ENCODE measurements at regions not wholly inside any gene's neighbourhood (a gene's known extent, or its start where the extent isn't known, plus 50 kb on each side); places are given as distances from the start of the nearest gene placed in this dataset.
"Not testable (repeated sequence)": the region's sequence is repeated elsewhere in the genome, so short reads cannot be mapped to it uniquely, and the experiment has no call there.

GRCh38 chr13:90270226-90270625 is 1077.3 kb upstream of the MIR17HG start:
- Histone ChIP-seq H3K9me3 (peaks cover 0 to 4% (median 0%) of the 10 kb centered on the region in 4 donors), H3K36me3 (no peaks in the 10 kb centered on the region), H3K4me1 (no peaks in the 10 kb centered on the region), H3K4me3 (no peak overlapping the region), H3K27ac (no peak overlapping the region), H3K27me3 (no peaks in the 10 kb centered on the region)
- DNase-seq, result no peak
- intact Hi-C loops (cut with DNase I), result no loop called here
- WGBS, 2 donors, result 84 to 87% methylated on average over 2 of the region's 2 CpGs
- TF ChIP-seq, protein P1, sequence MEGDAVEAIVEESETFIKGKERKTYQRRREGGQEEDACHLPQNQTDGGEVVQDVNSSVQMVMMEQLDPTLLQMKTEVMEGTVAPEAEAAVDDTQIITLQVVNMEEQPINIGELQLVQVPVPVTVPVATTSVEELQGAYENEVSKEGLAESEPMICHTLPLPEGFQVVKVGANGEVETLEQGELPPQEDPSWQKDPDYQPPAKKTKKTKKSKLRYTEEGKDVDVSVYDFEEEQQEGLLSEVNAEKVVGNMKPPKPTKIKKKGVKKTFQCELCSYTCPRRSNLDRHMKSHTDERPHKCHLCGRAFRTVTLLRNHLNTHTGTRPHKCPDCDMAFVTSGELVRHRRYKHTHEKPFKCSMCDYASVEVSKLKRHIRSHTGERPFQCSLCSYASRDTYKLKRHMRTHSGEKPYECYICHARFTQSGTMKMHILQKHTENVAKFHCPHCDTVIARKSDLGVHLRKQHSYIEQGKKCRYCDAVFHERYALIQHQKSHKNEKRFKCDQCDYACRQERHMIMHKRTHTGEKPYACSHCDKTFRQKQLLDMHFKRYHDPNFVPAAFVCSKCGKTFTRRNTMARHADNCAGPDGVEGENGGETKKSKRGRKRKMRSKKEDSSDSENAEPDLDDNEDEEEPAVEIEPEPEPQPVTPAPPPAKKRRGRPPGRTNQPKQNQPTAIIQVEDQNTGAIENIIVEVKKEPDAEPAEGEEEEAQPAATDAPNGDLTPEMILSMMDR (IDR thresholded peaks at IDR 0.05), result no peak
- TF ChIP-seq EP300 (IDR thresholded peaks at IDR 0.05) (no peak), POLR2A (IDR thresholded peaks at IDR 0.05) (no peak), POLR2AphosphoS5 (IDR thresholded peaks at IDR 0.05) (no peak)

DNA sequence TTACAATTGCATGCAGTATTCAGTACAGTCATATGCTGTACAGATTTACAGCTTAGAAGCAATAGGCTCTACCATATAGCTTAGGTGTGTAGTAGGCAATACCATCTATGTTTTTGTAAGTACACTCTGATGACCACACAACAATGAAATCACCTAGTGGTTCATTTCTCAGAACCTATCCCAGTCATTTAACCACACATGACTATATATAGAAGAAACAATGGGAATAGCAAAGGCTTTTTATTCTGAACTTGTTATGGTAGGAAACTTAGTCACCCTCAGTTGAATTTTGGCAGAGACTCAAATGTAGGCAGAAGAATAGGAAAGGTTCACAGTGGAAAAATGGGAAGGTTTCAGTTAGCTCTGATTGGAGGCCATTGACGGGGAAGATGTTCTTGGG is 1075.1 kb upstream of the MIR17HG start:
- TF ChIP-seq POLR2A (IDR thresholded peaks at IDR 0.05) (no peak), EP300 (IDR thresholded peaks at IDR 0.05) (no peak), POLR2AphosphoS5 (IDR thresholded peaks at IDR 0.05) (no peak)
- TF ChIP-seq, protein P1 (IDR thresholded peaks at IDR 0.05), result no peak
- Histone ChIP-seq H3K4me1 (no peaks in the 10 kb centered on the region), H3K27me3 (no peaks in the 10 kb centered on the region), H3K27ac (no peak overlapping the region), H3K4me3 (no peak overlapping the region), H3K36me3 (no peaks in the 10 kb centered on the region), H3K9me3 (peaks cover 0 to 4% (median 0%) of the 10 kb centered on the region in 4 donors)
- DNase-seq, result no peak
- intact Hi-C loops (cut with DNase I), result no loop called here
- 91 to 95% methylated on average over 1 of the region's 1 CpG for WGBS, 2 donors

GRCh38 chr13:90276216-90276615 is 1071.3 kb upstream of the MIR17HG start:
- Histone ChIP-seq H3K36me3 (no peaks in the 10 kb centered on the region), H3K4me1 (no peaks in the 10 kb centered on the region), H3K9me3 (peaks cover 0 to 4% (median 0%) of the 10 kb centered on the region in 4 donors), H3K27me3 (no peaks in the 10 kb centered on the region), H3K4me3 (no peak overlapping the region), H3K27ac (no peak overlapping the region)
- DNase-seq, result no peak
- 47 to 79% methylated on average over 1 of the region's 1 CpG for WGBS, 2 donors
- TF ChIP-seq POLR2A (IDR thresholded peaks at IDR 0.05), result no peak
- TF ChIP-seq POLR2AphosphoS5 (IDR thresholded peaks at IDR 0.05), result no peak
- TF ChIP-seq EP300 (IDR thresholded peaks at IDR 0.05), result no peak
- TF ChIP-seq, protein P1 (IDR thresholded peaks at IDR 0.05), result no peak
- intact Hi-C loops (cut with DNase I), result no loop called here

DNA sequence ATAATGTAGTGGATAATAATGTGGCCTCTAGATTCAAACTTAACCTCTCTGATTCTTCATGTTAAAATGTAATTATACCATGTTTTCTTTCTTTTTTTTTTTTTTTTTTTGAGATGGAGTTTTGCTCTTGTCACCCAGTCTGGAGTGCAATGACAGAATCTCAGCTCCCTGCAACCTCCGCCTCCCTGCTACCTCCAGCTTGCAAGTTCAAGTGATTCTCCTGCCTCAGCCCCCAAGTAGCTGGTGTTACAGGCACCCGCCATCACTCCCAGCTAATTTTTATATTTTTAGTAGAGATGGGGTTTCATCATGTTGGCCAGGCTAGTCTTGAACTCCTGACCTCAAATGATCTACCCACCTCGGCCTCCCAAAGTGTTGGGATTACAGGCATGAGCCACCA is 1069.3 kb upstream of the MIR17HG start:
- H3K36me3 ChIP-seq; H3K4me1 ChIP-seq; H3K27me3 ChIP-seq; intact Hi-C loops (cut with DNase I); H3K9me3 ChIP-seq; H3K27ac ChIP-seq; H3K4me3 ChIP-seq; DNase-seq: not testable (repeated sequence)
- 88 to 93% methylated on average over 3 of the region's 3 CpGs for whole genome bisulfite sequencing, 2 donors

DNA sequence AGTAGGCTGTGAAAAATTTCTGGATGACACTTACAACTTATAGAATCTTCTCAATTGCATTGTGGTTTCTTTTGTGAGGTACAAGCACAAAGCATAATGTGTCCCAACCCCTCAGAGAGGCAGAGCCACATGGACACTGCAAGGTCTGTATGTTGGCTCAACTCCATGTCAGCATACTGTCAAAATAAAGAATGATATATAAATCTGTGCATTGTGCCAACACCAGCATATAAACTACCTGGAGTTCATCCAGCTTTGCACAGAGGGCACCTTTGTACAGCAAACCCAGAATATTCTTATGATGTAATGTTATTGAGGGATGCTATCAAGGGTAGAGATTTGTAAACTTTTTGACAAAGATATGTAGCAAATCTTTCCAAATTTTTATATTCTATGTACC is 1065.8 kb upstream of the MIR17HG start:
- no peaks in the 10 kb centered on the region for H3K9me3 ChIP-seq
- no peak overlapping the region for H3K27ac ChIP-seq
- H3K4me3 ChIP-seq, result no peak overlapping the region
- no peak for DNase-seq
- no peaks in the 10 kb centered on the region for H3K27me3 ChIP-seq
- intact Hi-C loops (cut with DNase I), result no loop called here
- H3K4me1 ChIP-seq, result no peaks in the 10 kb centered on the region
- TF ChIP-seq, protein P1 (IDR thresholded peaks at IDR 0.05), result no peak
- no peak for TF ChIP-seq POLR2AphosphoS5 (IDR thresholded peaks at IDR 0.05)
- no peak for TF ChIP-seq POLR2A (IDR thresholded peaks at IDR 0.05)
- TF ChIP-seq EP300 (IDR thresholded peaks at IDR 0.05), result no peak
- no peaks in the 10 kb centered on the region for H3K36me3 ChIP-seq

All from sigmoid colon (tissue), 6 donors.